ENCODE measurements at regions not wholly inside any gene's neighbourhood (a gene's known extent, or its start where the extent isn't known, plus 50 kb on each side); places are given as distances from the start of the nearest gene placed in this dataset.

DNA sequence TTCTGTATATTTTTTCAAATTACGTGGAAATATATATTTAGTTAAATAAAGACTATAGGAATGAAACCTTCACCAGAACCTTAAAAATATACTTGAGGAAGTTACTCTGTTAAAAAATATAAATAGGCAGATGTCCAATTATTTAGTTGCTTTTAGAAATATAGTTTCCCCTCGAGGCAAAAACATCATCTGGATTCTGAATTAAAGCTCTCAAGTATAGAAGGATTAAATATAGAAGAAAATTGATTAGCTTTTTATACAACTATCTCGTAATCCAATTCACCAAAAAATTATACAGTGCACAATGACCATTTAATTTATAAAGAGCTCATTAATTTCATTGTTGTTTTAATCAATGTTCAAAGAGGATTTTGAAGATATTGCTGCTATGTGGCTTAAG, 601.4 kb downstream of the GABRG2 start:
- Histone ChIP-seq H3K27ac (ENCODE audit: low read length) (no peak overlapping the region), H3K79me2 (ENCODE audit: insufficient read depth, low read length) (no peaks in the 10 kb centered on the region), H2AFZ (ENCODE audit: low read depth, low read length) (no peak overlapping the region), H3K4me1 (ENCODE audit: insufficient read depth, low read length) (no peaks in the 10 kb centered on the region), H3K9ac (ENCODE audit: low read depth, low read length) (no peak overlapping the region), H3K36me3 (ENCODE audit: insufficient read depth, low read length) (no peaks in the 10 kb centered on the region), H3K4me3 (ENCODE audit: low read depth in 1 of 2, low read length in 2 of 2) (no peak overlapping the region), H3K9me3 (ENCODE audit: insufficient read depth, low read length, severe bottlenecking) (no peaks in the 10 kb centered on the region), H3K27me3 (ENCODE audit: insufficient read depth, low read length, poor library complexity) (no peaks in the 10 kb centered on the region), H3K4me2 (ENCODE audit: insufficient read depth, low read length) (no peak overlapping the region), H4K20me1 (ENCODE audit: insufficient read depth, low read length) (no peaks in the 10 kb centered on the region)
- DNase-seq (no peak), ATAC-seq (ENCODE audit: insufficient read depth, low read depth) (no peak)
- TF ChIP-seq, protein P1, sequence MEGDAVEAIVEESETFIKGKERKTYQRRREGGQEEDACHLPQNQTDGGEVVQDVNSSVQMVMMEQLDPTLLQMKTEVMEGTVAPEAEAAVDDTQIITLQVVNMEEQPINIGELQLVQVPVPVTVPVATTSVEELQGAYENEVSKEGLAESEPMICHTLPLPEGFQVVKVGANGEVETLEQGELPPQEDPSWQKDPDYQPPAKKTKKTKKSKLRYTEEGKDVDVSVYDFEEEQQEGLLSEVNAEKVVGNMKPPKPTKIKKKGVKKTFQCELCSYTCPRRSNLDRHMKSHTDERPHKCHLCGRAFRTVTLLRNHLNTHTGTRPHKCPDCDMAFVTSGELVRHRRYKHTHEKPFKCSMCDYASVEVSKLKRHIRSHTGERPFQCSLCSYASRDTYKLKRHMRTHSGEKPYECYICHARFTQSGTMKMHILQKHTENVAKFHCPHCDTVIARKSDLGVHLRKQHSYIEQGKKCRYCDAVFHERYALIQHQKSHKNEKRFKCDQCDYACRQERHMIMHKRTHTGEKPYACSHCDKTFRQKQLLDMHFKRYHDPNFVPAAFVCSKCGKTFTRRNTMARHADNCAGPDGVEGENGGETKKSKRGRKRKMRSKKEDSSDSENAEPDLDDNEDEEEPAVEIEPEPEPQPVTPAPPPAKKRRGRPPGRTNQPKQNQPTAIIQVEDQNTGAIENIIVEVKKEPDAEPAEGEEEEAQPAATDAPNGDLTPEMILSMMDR (IDR thresholded peaks at IDR 0.05; ENCODE audit: borderline replicate concordance, extremely low read depth, low read length, poor library complexity, severe bottlenecking): no peak
- no peak for TF ChIP-seq EZH2 (IDR thresholded peaks at IDR 0.05; ENCODE audit: borderline replicate concordance, low read depth, low read length, severe bottlenecking)

DNA sequence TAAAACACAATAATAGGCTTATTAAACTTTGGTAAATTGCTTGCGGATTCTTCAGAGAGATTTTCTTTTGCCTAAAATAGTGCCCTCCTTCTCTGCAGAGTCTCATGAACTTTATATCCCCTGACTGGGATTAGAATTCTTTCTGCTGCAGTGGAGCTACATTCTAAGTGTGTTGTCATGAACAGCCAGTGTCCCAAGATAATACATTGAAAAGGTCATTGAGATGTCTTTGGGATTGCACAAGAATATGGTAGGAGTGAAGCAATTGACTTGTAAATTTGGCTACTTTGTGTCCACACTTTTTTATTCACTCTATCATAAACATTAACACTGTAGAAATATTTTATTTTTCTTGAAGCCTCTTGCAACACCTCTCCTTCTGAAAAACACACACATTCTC, 604.5 kb downstream of the GABRG2 start:
- Histone ChIP-seq H3K27me3 (ENCODE audit: insufficient read depth, low read length, poor library complexity) (no peaks in the 10 kb centered on the region), H3K79me2 (ENCODE audit: insufficient read depth, low read length) (no peaks in the 10 kb centered on the region), H3K9me3 (ENCODE audit: insufficient read depth, low read length, severe bottlenecking) (no peaks in the 10 kb centered on the region), H3K36me3 (ENCODE audit: insufficient read depth, low read length) (no peaks in the 10 kb centered on the region), H2AFZ (ENCODE audit: low read depth, low read length) (no peak overlapping the region), H3K9ac (ENCODE audit: low read depth, low read length) (no peak overlapping the region), H3K4me1 (ENCODE audit: insufficient read depth, low read length) (no peaks in the 10 kb centered on the region), H4K20me1 (ENCODE audit: insufficient read depth, low read length) (no peaks in the 10 kb centered on the region), H3K27ac (ENCODE audit: low read length) (no peak overlapping the region), H3K4me2 (ENCODE audit: insufficient read depth, low read length) (no peak overlapping the region), H3K4me3 (ENCODE audit: low read depth in 1 of 2, low read length in 2 of 2) (no peak overlapping the region)
- no peak for TF ChIP-seq EZH2 (IDR thresholded peaks at IDR 0.05; ENCODE audit: borderline replicate concordance, low read depth, low read length, severe bottlenecking)
- TF ChIP-seq, protein P1 (IDR thresholded peaks at IDR 0.05; ENCODE audit: borderline replicate concordance, extremely low read depth, low read length, poor library complexity, severe bottlenecking): no peak
- no peak for ATAC-seq (ENCODE audit: insufficient read depth, low read depth)
- DNase-seq: no peak

DNA sequence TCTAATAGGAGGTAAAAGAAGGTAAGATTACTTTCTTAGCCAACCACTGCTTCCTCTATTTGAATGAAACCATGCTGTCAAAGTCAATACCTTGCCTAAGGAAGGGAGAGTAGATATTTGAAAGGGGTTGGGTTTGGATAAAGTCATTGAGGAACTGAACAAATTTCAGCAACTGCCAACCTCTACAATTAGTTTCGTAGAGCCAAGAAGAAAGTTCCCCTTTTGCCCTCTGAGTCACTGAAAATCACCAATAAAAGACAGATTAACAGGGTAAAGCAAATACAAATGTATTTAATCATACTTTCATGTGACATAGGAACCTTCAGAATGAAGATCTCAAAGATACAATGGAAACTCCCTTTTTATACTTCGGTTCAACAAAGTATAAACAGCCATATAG, 615.7 kb downstream of the GABRG2 start:
- no peak for DNase-seq
- Histone ChIP-seq H3K4me3 (ENCODE audit: low read depth in 1 of 2, low read length in 2 of 2) (no peak overlapping the region), H3K4me1 (ENCODE audit: insufficient read depth, low read length) (no peaks in the 10 kb centered on the region), H3K9me3 (ENCODE audit: insufficient read depth, low read length, severe bottlenecking) (no peaks in the 10 kb centered on the region), H3K4me2 (ENCODE audit: insufficient read depth, low read length) (no peak overlapping the region), H3K27me3 (ENCODE audit: insufficient read depth, low read length, poor library complexity) (no peaks in the 10 kb centered on the region), H3K36me3 (ENCODE audit: insufficient read depth, low read length) (no peaks in the 10 kb centered on the region), H3K27ac (ENCODE audit: low read length) (no peak overlapping the region), H3K9ac (ENCODE audit: low read depth, low read length) (no peak overlapping the region), H3K79me2 (ENCODE audit: insufficient read depth, low read length) (no peaks in the 10 kb centered on the region), H4K20me1 (ENCODE audit: insufficient read depth, low read length) (no peaks in the 10 kb centered on the region), H2AFZ (ENCODE audit: low read depth, low read length) (no peak overlapping the region)
- TF ChIP-seq, protein P1 (IDR thresholded peaks at IDR 0.05; ENCODE audit: borderline replicate concordance, extremely low read depth, low read length, poor library complexity, severe bottlenecking): no peak
- TF ChIP-seq EZH2 (IDR thresholded peaks at IDR 0.05; ENCODE audit: borderline replicate concordance, low read depth, low read length, severe bottlenecking): no peak
- no peak for ATAC-seq (ENCODE audit: insufficient read depth, low read depth)

DNA sequence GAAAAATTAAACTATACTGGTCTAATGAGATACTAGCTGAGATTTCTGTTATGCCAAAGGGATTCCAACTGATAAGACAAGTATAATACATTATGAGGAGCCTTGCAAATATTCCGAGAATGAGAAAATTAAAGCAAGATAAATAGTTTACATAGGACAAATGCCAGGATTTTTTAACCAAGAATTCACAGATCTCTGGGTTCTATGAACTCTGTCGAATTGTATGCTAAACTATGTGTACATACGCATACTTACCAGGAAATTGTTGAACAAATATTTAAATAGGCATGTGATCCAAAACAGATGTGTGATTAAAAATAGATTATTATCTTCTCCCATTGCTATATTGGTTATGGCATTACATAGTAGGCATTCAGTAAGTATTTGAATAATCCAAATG, 616.6 kb downstream of the GABRG2 start:
- Histone ChIP-seq H3K4me1 (ENCODE audit: insufficient read depth, low read length) (no peaks in the 10 kb centered on the region), H3K4me3 (ENCODE audit: low read depth in 1 of 2, low read length in 2 of 2) (no peak overlapping the region), H3K79me2 (ENCODE audit: insufficient read depth, low read length) (no peaks in the 10 kb centered on the region), H3K4me2 (ENCODE audit: insufficient read depth, low read length) (no peak overlapping the region), H3K27me3 (ENCODE audit: insufficient read depth, low read length, poor library complexity) (no peaks in the 10 kb centered on the region), H3K9me3 (ENCODE audit: insufficient read depth, low read length, severe bottlenecking) (no peaks in the 10 kb centered on the region), H4K20me1 (ENCODE audit: insufficient read depth, low read length) (no peaks in the 10 kb centered on the region), H3K27ac (ENCODE audit: low read length) (no peak overlapping the region), H2AFZ (ENCODE audit: low read depth, low read length) (no peak overlapping the region), H3K36me3 (ENCODE audit: insufficient read depth, low read length) (no peaks in the 10 kb centered on the region), H3K9ac (ENCODE audit: low read depth, low read length) (no peak overlapping the region)
- no peak for TF ChIP-seq EZH2 (IDR thresholded peaks at IDR 0.05; ENCODE audit: borderline replicate concordance, low read depth, low read length, severe bottlenecking)
- TF ChIP-seq, protein P1 (IDR thresholded peaks at IDR 0.05; ENCODE audit: borderline replicate concordance, extremely low read depth, low read length, poor library complexity, severe bottlenecking): no peak
- ATAC-seq (ENCODE audit: insufficient read depth, low read depth) (no peak), DNase-seq (no peak)

Data from DND-41 (cell line).